K562 (cell line): ENCODE measurements at regions not wholly inside any gene's neighbourhood (a gene's known extent, or its start where the extent isn't known, plus 50 kb on each side); places are given as distances from the start of the nearest gene placed in this dataset.
A peak's percentile ranks its signal among the peaks of the same experiment; 100 is the strongest.

Experiments used
- ARID1B ChIP-seq: fragments of 450-650 bp; IDR thresholded peaks from 2 replicates; pipeline ENCODE4 v1.6.1; 2016; ENCODE audit warnings: antibody characterized with exemption, mild to moderate bottlenecking, inconsistent platforms
- CAMTA2 ChIP-seq: fragments of 250-450 bp; sonication (Bioruptor Pico); conservative IDR thresholded peaks from 2 replicates; pipeline ENCODE4 v1.5.1; 2022
- EGR1 ChIP-seq: fragments of 450-650 bp; conservative IDR thresholded peaks from 2 replicates; pipeline ENCODE4 v1.6.1; 2017; ENCODE audit warnings: mild to moderate bottlenecking
- HDAC1 ChIP-seq, 2 experiments: fragments of 450-650 bp; IDR thresholded peaks; 2 replicates each; pipeline ENCODE4 v1.6.1; 2016 to 2017; ENCODE audit warnings: inconsistent platforms in 1 of 2, mild to moderate bottlenecking in 1 of 2, moderate library complexity in 1 of 2
- NR2C1 ChIP-seq, 2 experiments: fragments of 450-650 bp; IDR thresholded peaks; 2 replicates each; pipeline ENCODE4 v1.6.1; 2017; ENCODE audit warnings: mild to moderate bottlenecking in 2 of 2, antibody characterized with exemption in 1 of 2, inconsistent platforms in 1 of 2, missing compliant biosample characterization in 1 of 2, missing genetic modification characterization in 1 of 2
- NR2F6 ChIP-seq: fragments of 450-650 bp; formaldehyde crosslinking; IDR thresholded peaks from 2 replicates; pipeline ENCODE4 v1.4.0; 2020; ENCODE audit warnings: mild to moderate bottlenecking
- NUFIP1 ChIP-seq: fragments of 450-650 bp; IDR thresholded peaks from 2 replicates; pipeline ENCODE4 v1.6.1; 2018; ENCODE audit not compliant: partially characterized antibody
- OTX1 ChIP-seq: fragments of 450-650 bp; formaldehyde crosslinking; IDR thresholded peaks from 2 replicates; pipeline ENCODE4 v1.4.0; 2022; ENCODE audit warnings: mild to moderate bottlenecking
- SMAD4 ChIP-seq: fragments of 250-450 bp; sonication (Bioruptor Pico); conservative IDR thresholded peaks from 2 replicates; pipeline ENCODE4 v1.8.0; 2021; ENCODE audit warnings: inconsistent platforms, mild to moderate bottlenecking, moderate library complexity
- SMC3 ChIP-seq: conservative IDR thresholded peaks from 2 replicates; pipeline ENCODE4 v1.6.1; 2011; ENCODE audit warnings: low read depth, low read length, improper control_type of control experiment; ENCODE audit not compliant: insufficient read depth
- TBL1XR1 ChIP-seq, 2 experiments: IDR thresholded peaks; 2 replicates each; pipeline ENCODE4 v1.6.1; 2012; ENCODE audit warnings: improper control_type of control experiment in 2 of 2, low read length in 2 of 2, mild to moderate bottlenecking in 1 of 2
- TFE3 ChIP-seq: fragments of 450-650 bp; formaldehyde crosslinking; IDR thresholded peaks from 2 replicates; pipeline ENCODE4 v1.4.0; 2020; ENCODE audit warnings: mild to moderate bottlenecking, mixed read lengths
- THRA ChIP-seq: fragments of 450-650 bp; IDR thresholded peaks from 2 replicates; pipeline ENCODE4 v1.6.1; 2017; ENCODE audit warnings: mild to moderate bottlenecking, moderate library complexity
- ZBED1 ChIP-seq: IDR thresholded peaks from 2 replicates; pipeline ENCODE4 v1.6.1; 2014
- ZFX ChIP-seq: sonication (generic); formaldehyde crosslinking; IDR thresholded peaks from 2 replicates; pipeline ENCODE4 v1.8.0; 2022; ENCODE audit warnings: mild to moderate bottlenecking, missing genetic modification reagents, moderate library complexity
- ZNF133 ChIP-seq: fragments of 250-450 bp; sonication (Bioruptor Pico); IDR thresholded peaks from 2 replicates; pipeline ENCODE4 v1.4.0; 2020; ENCODE audit warnings: mild to moderate bottlenecking
- ZNF395 ChIP-seq: fragments of 200-800 bp; sonication (Bioruptor generic); IDR thresholded peaks from 2 replicates; pipeline ENCODE4 v1.6.1; 2017; ENCODE audit warnings: missing genetic modification characterization, missing compliant biosample characterization
- ZNF592 ChIP-seq: fragments of 450-650 bp; IDR thresholded peaks from 2 replicates; pipeline ENCODE4 v1.6.1; 2017; ENCODE audit warnings: antibody characterized with exemption, mild to moderate bottlenecking
- ZNF707 ChIP-seq: fragments of 250-450 bp; sonication (Bioruptor Pico); conservative IDR thresholded peaks from 2 replicates; pipeline ENCODE4 v1.8.0; 2022; ENCODE audit warnings: inconsistent platforms, mild to moderate bottlenecking, moderate library complexity
- ZNF717 ChIP-seq: fragments of 250-450 bp; sonication (Bioruptor Pico); IDR thresholded peaks from 2 replicates; pipeline ENCODE4 v1.5.0; 2021

GRCh38 chr6:144530118-144530517, 245.0 kb downstream of the UTRN start (continued):
- no peak for TF ChIP-seq NR2F6 (CRISPR knock-in tag)
- no peak for TF ChIP-seq CAMTA2 (CRISPR knock-in tag)
- TF ChIP-seq NUFIP1, result no peak
- TF ChIP-seq TFE3 (CRISPR knock-in tag), result no peak
- no peak for TF ChIP-seq NR2C1 (IDR thresholded peaks at IDR 0.05)
- peak; percentile 21; the same call in 1 of the 2 replicates for TF ChIP-seq NR2C1 (tag; IDR thresholded peaks at IDR 0.05)
- TF ChIP-seq ARID1B, result 0 out of 2 replicates have a peak, but pooled peaks have one; percentile 20
- peak; percentile 73 for TF ChIP-seq THRA
- no peak for TF ChIP-seq ZNF133 (CRISPR knock-in tag)
- no peak for TF ChIP-seq SMC3
- TF ChIP-seq HDAC1 (IDR thresholded peaks at IDR 0.05), result no peak
- TF ChIP-seq ZNF395 (CRISPR knock-in tag), result no peak
- 0 out of 2 replicates have a peak, but pooled peaks have one; percentile 11 for TF ChIP-seq ZNF592
- peak; percentile 50; the same call in 1 of the 2 replicates for TF ChIP-seq SMAD4 (CRISPR knock-in tag)
- no peak for TF ChIP-seq ZFX (CRISPR knock-in tag)
- TF ChIP-seq TBL1XR1 (IDR thresholded peaks at IDR 0.05; ENCODE audit: low read length in 2 of 2), result no peak
- no peak for TF ChIP-seq ZNF717 (CRISPR knock-in tag)
- no peak for TF ChIP-seq ZBED1
- no peak for TF ChIP-seq OTX1
- TF ChIP-seq EGR1, result no peak
- no peak for TF ChIP-seq ZNF707
